ENCODE measurements at regions not wholly inside any gene's neighbourhood (a gene's known extent, or its start where the extent isn't known, plus 50 kb on each side); places are given as distances from the start of the nearest gene placed in this dataset.

DNA sequence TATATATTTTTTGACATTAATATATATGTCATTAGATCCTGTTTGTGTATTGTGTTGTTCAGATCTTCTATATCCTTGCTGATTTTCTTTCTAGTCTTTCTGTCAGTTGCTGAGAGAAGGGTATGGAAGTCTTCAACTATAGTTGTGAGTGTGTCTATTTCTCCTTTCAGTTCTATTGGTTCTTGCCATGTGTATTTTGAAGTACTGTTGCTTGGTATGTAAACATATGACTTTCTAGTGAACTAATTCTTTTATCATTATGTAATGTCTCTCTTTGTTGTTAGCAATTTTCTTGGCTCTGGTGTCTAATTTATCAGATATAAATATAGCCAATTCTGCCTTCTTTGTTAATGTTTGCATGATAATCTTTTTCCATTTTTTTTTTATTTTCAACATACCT lies 84.3 kb upstream of the CAST start:
- Histone ChIP-seq H4K20me1 (ENCODE audit: insufficient read depth) (no peaks in the 10 kb centered on the region), H3K4me2 (ENCODE audit: low read length) (no peak overlapping the region), H3K79me2 (replicated peaks; ENCODE audit: insufficient read depth, low read length) (no peaks in the 10 kb centered on the region), H3K9me2 (ENCODE audit: insufficient read depth, low read length) (no peaks in the 10 kb centered on the region), H3K9ac (ENCODE audit: low read length) (no peak overlapping the region), H3F3A (ENCODE audit: insufficient read depth, low read length, poor library complexity, severe bottlenecking) (no peaks in the 10 kb centered on the region), H3K36me3 (ENCODE audit: insufficient read depth, low read length) (no peaks in the 10 kb centered on the region), H3K9me3 (ENCODE audit: low read length) (no peaks in the 10 kb centered on the region), H2AFZ (ENCODE audit: low read depth, low read length) (no peak overlapping the region), H3K27me3 (ENCODE audit: insufficient read depth, low read depth, low read length) (no peaks in the 10 kb centered on the region), H3K27ac (ENCODE audit: low read length) (no peak overlapping the region), H3K4me3 (ENCODE audit: low read length) (no peak overlapping the region)
- no peak for TF ChIP-seq TAF1 (IDR thresholded peaks at IDR 0.05; ENCODE audit: low read depth)
- TF ChIP-seq, protein P1, sequence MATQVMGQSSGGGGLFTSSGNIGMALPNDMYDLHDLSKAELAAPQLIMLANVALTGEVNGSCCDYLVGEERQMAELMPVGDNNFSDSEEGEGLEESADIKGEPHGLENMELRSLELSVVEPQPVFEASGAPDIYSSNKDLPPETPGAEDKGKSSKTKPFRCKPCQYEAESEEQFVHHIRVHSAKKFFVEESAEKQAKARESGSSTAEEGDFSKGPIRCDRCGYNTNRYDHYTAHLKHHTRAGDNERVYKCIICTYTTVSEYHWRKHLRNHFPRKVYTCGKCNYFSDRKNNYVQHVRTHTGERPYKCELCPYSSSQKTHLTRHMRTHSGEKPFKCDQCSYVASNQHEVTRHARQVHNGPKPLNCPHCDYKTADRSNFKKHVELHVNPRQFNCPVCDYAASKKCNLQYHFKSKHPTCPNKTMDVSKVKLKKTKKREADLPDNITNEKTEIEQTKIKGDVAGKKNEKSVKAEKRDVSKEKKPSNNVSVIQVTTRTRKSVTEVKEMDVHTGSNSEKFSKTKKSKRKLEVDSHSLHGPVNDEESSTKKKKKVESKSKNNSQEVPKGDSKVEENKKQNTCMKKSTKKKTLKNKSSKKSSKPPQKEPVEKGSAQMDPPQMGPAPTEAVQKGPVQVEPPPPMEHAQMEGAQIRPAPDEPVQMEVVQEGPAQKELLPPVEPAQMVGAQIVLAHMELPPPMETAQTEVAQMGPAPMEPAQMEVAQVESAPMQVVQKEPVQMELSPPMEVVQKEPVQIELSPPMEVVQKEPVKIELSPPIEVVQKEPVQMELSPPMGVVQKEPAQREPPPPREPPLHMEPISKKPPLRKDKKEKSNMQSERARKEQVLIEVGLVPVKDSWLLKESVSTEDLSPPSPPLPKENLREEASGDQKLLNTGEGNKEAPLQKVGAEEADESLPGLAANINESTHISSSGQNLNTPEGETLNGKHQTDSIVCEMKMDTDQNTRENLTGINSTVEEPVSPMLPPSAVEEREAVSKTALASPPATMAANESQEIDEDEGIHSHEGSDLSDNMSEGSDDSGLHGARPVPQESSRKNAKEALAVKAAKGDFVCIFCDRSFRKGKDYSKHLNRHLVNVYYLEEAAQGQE (IDR thresholded peaks at IDR 0.05; ENCODE audit: borderline replicate concordance) = no peak
- TF ChIP-seq SMC3 (conservative IDR thresholded peaks at IDR 0.05; ENCODE audit: poor library complexity) = no peak
- TF ChIP-seq RAD21 (conservative IDR thresholded peaks at IDR 0.05) = no peak
- TF ChIP-seq MXI1 (conservative IDR thresholded peaks at IDR 0.05; ENCODE audit: poor library complexity, severe bottlenecking) = no peak
- TF ChIP-seq POLR2AphosphoS5 (IDR thresholded peaks at IDR 0.05) = no peak
- TF ChIP-seq EZH2 (IDR thresholded peaks at IDR 0.05; ENCODE audit: borderline replicate concordance, insufficient read depth, low read length, poor library complexity, severe bottlenecking) = no peak
- TF ChIP-seq EP300 (conservative IDR thresholded peaks at IDR 0.05; ENCODE audit: poor library complexity, severe bottlenecking) = no peak
- TF ChIP-seq, protein P2, sequence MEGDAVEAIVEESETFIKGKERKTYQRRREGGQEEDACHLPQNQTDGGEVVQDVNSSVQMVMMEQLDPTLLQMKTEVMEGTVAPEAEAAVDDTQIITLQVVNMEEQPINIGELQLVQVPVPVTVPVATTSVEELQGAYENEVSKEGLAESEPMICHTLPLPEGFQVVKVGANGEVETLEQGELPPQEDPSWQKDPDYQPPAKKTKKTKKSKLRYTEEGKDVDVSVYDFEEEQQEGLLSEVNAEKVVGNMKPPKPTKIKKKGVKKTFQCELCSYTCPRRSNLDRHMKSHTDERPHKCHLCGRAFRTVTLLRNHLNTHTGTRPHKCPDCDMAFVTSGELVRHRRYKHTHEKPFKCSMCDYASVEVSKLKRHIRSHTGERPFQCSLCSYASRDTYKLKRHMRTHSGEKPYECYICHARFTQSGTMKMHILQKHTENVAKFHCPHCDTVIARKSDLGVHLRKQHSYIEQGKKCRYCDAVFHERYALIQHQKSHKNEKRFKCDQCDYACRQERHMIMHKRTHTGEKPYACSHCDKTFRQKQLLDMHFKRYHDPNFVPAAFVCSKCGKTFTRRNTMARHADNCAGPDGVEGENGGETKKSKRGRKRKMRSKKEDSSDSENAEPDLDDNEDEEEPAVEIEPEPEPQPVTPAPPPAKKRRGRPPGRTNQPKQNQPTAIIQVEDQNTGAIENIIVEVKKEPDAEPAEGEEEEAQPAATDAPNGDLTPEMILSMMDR (IDR thresholded peaks at IDR 0.05; ENCODE audit: poor library complexity, severe bottlenecking) = no peak

DNA sequence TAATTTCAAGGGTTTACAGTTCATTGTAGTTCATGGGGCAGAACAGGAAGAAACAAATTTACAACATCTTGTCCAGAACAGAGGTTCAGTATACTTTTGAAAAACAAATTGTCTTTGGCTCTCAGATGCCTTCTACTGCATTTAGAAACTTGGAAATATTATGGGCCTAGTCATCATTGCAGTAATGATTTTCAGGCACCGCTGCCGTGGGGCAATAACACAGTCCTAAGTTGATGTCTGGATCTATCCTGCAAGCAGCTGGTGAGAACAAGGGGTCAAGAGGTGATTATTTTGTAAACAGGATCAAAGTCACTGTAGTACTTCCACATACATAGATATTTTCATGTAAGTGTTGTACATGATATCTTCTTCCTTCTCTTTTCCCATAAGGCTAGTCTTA lies 82.5 kb upstream of the CAST start:
- no peaks in the 10 kb centered on the region for H3K27me3 ChIP-seq (ENCODE audit: insufficient read depth, low read depth, low read length)
- no peak overlapping the region for H3K9ac ChIP-seq (ENCODE audit: low read length)
- no peaks in the 10 kb centered on the region for H3K79me2 ChIP-seq (replicated peaks; ENCODE audit: insufficient read depth, low read length)
- H3K4me2 ChIP-seq (ENCODE audit: low read length) = no peak overlapping the region
- no peak overlapping the region for H2AFZ ChIP-seq (ENCODE audit: low read depth, low read length)
- H3K27ac ChIP-seq (ENCODE audit: low read length) = no peak overlapping the region
- H3K36me3 ChIP-seq (ENCODE audit: insufficient read depth, low read length) = no peaks in the 10 kb centered on the region
- no peaks in the 10 kb centered on the region for H3F3A ChIP-seq (ENCODE audit: insufficient read depth, low read length, poor library complexity, severe bottlenecking)
- H3K4me3 ChIP-seq (ENCODE audit: low read length) = no peak overlapping the region
- H4K20me1 ChIP-seq (ENCODE audit: insufficient read depth) = no peaks in the 10 kb centered on the region
- no peak for TF ChIP-seq POLR2AphosphoS5 (IDR thresholded peaks at IDR 0.05)
- TF ChIP-seq TAF1 (IDR thresholded peaks at IDR 0.05; ENCODE audit: low read depth) = no peak
- TF ChIP-seq EZH2 (IDR thresholded peaks at IDR 0.05; ENCODE audit: borderline replicate concordance, insufficient read depth, low read length, poor library complexity, severe bottlenecking) = no peak
- TF ChIP-seq EP300 (conservative IDR thresholded peaks at IDR 0.05; ENCODE audit: poor library complexity, severe bottlenecking) = no peak
- TF ChIP-seq, protein P1 (IDR thresholded peaks at IDR 0.05; ENCODE audit: borderline replicate concordance) = no peak
- no peak for TF ChIP-seq RAD21 (conservative IDR thresholded peaks at IDR 0.05)
- no peak for TF ChIP-seq SMC3 (conservative IDR thresholded peaks at IDR 0.05; ENCODE audit: poor library complexity)
- no peak for TF ChIP-seq MXI1 (conservative IDR thresholded peaks at IDR 0.05; ENCODE audit: poor library complexity, severe bottlenecking)
- TF ChIP-seq, protein P2 (IDR thresholded peaks at IDR 0.05; ENCODE audit: poor library complexity, severe bottlenecking) = no peak
- no peaks in the 10 kb centered on the region for H3K9me2 ChIP-seq (ENCODE audit: insufficient read depth, low read length)
- no peaks in the 10 kb centered on the region for H3K9me3 ChIP-seq (ENCODE audit: low read length)
